Fibroblast of mammary gland (primary cell): ENCODE measurements at regions not wholly inside any gene's neighbourhood (a gene's known extent, or its start where the extent isn't known, plus 50 kb on each side); places are given as distances from the start of the nearest gene placed in this dataset.
A peak's percentile ranks its signal among the peaks of the same experiment; 100 is the strongest.

ENCODE experiments used
- DNase-seq: peaks from one replicate; pipeline ENCODE4 v3.0.0-alpha.2; 2010; ENCODE audit warnings: low read depth
- H3K4me3 ChIP-seq: 2 replicates; pipeline ENCODE4 v1.5.1; 2011; ENCODE audit warnings: low read depth, mild to moderate bottlenecking, low read length, moderate library complexity; ENCODE audit not compliant: control insufficient read depth
- CTCF ChIP-seq: conservative IDR thresholded peaks from 2 replicates; pipeline ENCODE4 v1.5.1; 2011; ENCODE audit warnings: low read depth, low read length, inconsistent platforms; ENCODE audit not compliant: control insufficient read depth, insufficient read depth

DNA sequence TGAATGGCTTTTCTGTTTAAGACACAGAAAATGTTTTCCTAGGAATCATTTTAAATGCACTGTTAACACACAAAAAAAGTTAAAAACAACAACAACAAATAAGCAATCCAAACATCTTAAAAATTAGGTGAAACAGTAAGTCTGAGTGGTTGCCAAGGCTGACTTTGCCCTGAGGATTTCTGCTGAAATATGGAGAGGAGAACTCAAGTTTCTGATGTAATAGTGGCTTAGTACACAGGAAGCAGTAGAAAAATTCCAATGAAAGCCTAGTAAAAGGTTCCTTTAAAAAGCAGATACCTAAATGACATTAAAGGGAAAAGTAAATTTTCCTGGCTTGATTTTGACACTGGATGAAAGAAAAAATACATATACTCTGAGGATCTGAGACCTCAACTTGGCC lies 184.2 kb downstream of the EPM2A start:
- no peak for TF ChIP-seq CTCF
- DNase-seq: peak; percentile 28
- H3K4me3 ChIP-seq: no peak overlapping the region

- no peak for DNase-seq
- no peak overlapping the region for H3K4me3 ChIP-seq
- TF ChIP-seq CTCF: no peak
These were observed 180.2 kb downstream of the EPM2A start for GRCh38 chr6:145555084-145555483.

GRCh38 chr6:145557474-145557873 lies 177.8 kb downstream of the EPM2A start:
- no peak overlapping the region for H3K4me3 ChIP-seq
- TF ChIP-seq CTCF: no peak
- no peak for DNase-seq

DNA sequence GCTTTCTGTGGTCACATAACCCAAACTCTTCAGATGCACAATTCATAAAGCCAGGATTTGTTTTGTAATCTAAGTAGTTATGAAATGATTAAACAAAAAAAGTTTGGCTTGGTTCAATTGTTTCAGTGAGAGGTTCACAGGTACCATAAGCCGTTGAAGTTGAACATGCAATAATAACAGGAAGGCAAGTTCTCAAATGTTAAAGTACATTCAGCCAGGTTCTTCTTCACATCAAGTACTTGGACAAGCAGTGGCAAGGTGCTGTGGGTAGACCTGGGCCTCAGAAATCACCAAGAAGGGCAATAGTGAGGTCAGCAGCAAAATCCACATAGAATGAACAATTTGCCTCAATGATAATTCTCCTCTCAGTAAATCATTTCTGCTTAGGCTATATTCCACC lies 175.5 kb downstream of the EPM2A start:
- no peak for DNase-seq
- no peak overlapping the region for H3K4me3 ChIP-seq
- TF ChIP-seq CTCF: no peak

- TF ChIP-seq CTCF: no peak
- no peak overlapping the region for H3K4me3 ChIP-seq
- no peak for DNase-seq
These were observed 173.9 kb downstream of the EPM2A start for GRCh38 chr6:145561095-145562072.

GRCh38 chr6:145562771-145563615 lies 172.3 kb downstream of the EPM2A start:
- no peak for TF ChIP-seq CTCF
- H3K4me3 ChIP-seq: no peak overlapping the region
- DNase-seq: peak; percentile 23
